ENCODE measurements at regions not wholly inside any gene's neighbourhood (a gene's known extent, or its start where the extent isn't known, plus 50 kb on each side); places are given as distances from the start of the nearest gene placed in this dataset.

GRCh38 chr3:177331203-177331835, 134.0 kb upstream of the TBL1XR1 start:
- TF ChIP-seq CTCF (IDR thresholded peaks at IDR 0.05) (no peak), POLR2A (IDR thresholded peaks at IDR 0.05) (no peak)

All from ovary (tissue), 3 donors.